ENCODE measurements at regions not wholly inside any gene's neighbourhood (a gene's known extent, or its start where the extent isn't known, plus 50 kb on each side); places are given as distances from the start of the nearest gene placed in this dataset.

- DNase-seq = no peak
Measured at GRCh38 chr2:220241423-220241822, 614.0 kb downstream of the SLC4A3 start.

- no peak for DNase-seq
Measured at GRCh38 chr2:220243571-220243970, 616.1 kb downstream of the SLC4A3 start.

GRCh38 chr2:220246386-220246785 lies 619.0 kb downstream of the SLC4A3 start:
- DNase-seq = no peak

GRCh38 chr2:220247588-220248350 lies 620.3 kb downstream of the SLC4A3 start:
- no peak for DNase-seq

- no peak for DNase-seq
Measured at GRCh38 chr2:220259662-220260061, 632.2 kb downstream of the SLC4A3 start.

- DNase-seq = no peak
Measured at GRCh38 chr2:220263300-220263699, 635.9 kb downstream of the SLC4A3 start.

- DNase-seq = peak; percentile 11 to 25
Measured at GRCh38 chr2:220269367-220269766, 641.9 kb downstream of the SLC4A3 start.

- DNase-seq = no peak
Measured at GRCh38 chr2:220270481-220271070, 643.1 kb downstream of the SLC4A3 start.

GRCh38 chr2:220272656-220273055 lies 645.2 kb downstream of the SLC4A3 start:
- DNase-seq = no peak

GRCh38 chr2:220273082-220273481 lies 645.7 kb downstream of the SLC4A3 start:
- DNase-seq = no peak

GRCh38 chr2:220275454-220275853 lies 648.0 kb downstream of the SLC4A3 start:
- no peak for DNase-seq

GRCh38 chr2:220276741-220277444 lies 649.5 kb downstream of the SLC4A3 start:
- no peak for DNase-seq

- peak in 1 of 2 experiments; percentile 47 for DNase-seq
Measured at GRCh38 chr2:220277445-220277975, 650.1 kb downstream of the SLC4A3 start.

- no peak for DNase-seq
Measured at GRCh38 chr2:220278022-220278421, 650.6 kb downstream of the SLC4A3 start.

GRCh38 chr2:220279372-220279771 lies 651.9 kb downstream of the SLC4A3 start:
- no peak for DNase-seq

GRCh38 chr2:220279840-220280239 lies 652.4 kb downstream of the SLC4A3 start:
- no peak for DNase-seq

- DNase-seq = no peak
Measured at GRCh38 chr2:220280736-220281135, 653.3 kb downstream of the SLC4A3 start.

- no peak for DNase-seq
Measured at GRCh38 chr2:220281771-220282170, 654.3 kb downstream of the SLC4A3 start.

- no peak for DNase-seq
Measured at GRCh38 chr2:220282236-220282635, 654.8 kb downstream of the SLC4A3 start.

GRCh38 chr2:220293966-220294365 lies 666.5 kb downstream of the SLC4A3 start:
- DNase-seq = no peak

- no peak for DNase-seq
Measured at GRCh38 chr2:220296174-220296573, 668.7 kb downstream of the SLC4A3 start.

GRCh38 chr2:220297093-220297492 lies 669.7 kb downstream of the SLC4A3 start:
- no peak for DNase-seq

- DNase-seq = no peak
Measured at GRCh38 chr2:220300806-220301205, 673.4 kb downstream of the SLC4A3 start.

GRCh38 chr2:220302756-220303155 lies 675.3 kb downstream of the SLC4A3 start:
- DNase-seq = no peak

Data from NCI-H446 (cell line).